Esophagus squamous epithelium (tissue), 4 donors: ENCODE measurements at regions not wholly inside any gene's neighbourhood (a gene's known extent, or its start where the extent isn't known, plus 50 kb on each side); places are given as distances from the start of the nearest gene placed in this dataset.

Source experiments
- POLR2A ChIP-seq, 4 donors: fragments of 450-650 bp; IDR thresholded peaks; one replicate each; pipeline ENCODE4 v1.6.1; 2017; ENCODE audit warnings: antibody characterized with exemption in 4 of 4, mild to moderate bottlenecking in 4 of 4, moderate library complexity in 3 of 4
- TF ChIP-seq, protein P1 (sequence below), 6 experiments: fragments of 450-650 bp in 4 of 6; fragments of 200-600 bp in 2 of 6; sonication (generic) in 2 of 6; IDR thresholded peaks; one replicate each; pipeline ENCODE4 v1.5.1; 2016 to 2019; ENCODE audit warnings: antibody characterized with exemption in 6 of 6, mild to moderate bottlenecking in 4 of 6, moderate library complexity in 4 of 6

DNA sequence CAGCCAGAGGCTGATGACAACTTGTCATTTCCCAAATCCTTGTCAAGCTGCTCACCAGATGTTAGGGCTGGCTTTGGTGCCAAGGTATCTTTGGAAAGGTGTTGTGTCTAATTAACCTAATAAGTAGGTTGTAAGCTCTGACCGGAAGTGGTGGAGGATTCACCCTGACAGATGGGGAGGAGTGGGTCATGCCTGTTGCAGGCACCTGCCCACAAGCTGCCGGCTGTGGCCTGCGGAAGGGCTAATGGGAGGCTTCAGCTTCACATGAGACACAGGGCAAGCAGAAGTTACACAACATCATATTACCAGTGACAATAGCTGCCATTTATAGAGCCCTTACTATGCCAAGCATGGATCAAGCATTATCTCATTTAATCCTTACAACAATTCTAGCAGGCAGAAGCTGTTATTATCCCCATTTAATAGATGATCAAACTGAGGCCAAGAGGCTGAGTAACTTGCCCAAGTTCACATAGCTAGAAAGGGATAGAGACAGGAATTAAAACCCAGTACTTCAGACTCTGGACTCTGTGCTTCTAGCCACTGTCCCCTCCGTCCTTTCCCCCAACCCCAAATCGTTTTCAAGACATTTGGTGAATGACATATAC, 63.1 kb upstream of the DUSP5 start:
- TF ChIP-seq POLR2A (IDR thresholded peaks at IDR 0.05) = no peak
- TF ChIP-seq, protein P1, sequence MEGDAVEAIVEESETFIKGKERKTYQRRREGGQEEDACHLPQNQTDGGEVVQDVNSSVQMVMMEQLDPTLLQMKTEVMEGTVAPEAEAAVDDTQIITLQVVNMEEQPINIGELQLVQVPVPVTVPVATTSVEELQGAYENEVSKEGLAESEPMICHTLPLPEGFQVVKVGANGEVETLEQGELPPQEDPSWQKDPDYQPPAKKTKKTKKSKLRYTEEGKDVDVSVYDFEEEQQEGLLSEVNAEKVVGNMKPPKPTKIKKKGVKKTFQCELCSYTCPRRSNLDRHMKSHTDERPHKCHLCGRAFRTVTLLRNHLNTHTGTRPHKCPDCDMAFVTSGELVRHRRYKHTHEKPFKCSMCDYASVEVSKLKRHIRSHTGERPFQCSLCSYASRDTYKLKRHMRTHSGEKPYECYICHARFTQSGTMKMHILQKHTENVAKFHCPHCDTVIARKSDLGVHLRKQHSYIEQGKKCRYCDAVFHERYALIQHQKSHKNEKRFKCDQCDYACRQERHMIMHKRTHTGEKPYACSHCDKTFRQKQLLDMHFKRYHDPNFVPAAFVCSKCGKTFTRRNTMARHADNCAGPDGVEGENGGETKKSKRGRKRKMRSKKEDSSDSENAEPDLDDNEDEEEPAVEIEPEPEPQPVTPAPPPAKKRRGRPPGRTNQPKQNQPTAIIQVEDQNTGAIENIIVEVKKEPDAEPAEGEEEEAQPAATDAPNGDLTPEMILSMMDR (IDR thresholded peaks at IDR 0.05) = no peak
